ENCODE measurements at regions not wholly inside any gene's neighbourhood (a gene's known extent, or its start where the extent isn't known, plus 50 kb on each side); places are given as distances from the start of the nearest gene placed in this dataset.

- H3K36me3 Mint-ChIP-seq (ENCODE audit: low read depth): no peaks in the 10 kb centered on the region
- no peak for DNase-seq
- no peak overlapping the region for H3K27ac Mint-ChIP-seq
- POLR2A ChIA-PET: no interaction called here
- H3K4me3 Mint-ChIP-seq: no peak overlapping the region
- H3K9me3 Mint-ChIP-seq: no peaks in the 10 kb centered on the region
- CTCF ChIA-PET: no interaction called here
- no peaks in the 10 kb centered on the region for H3K4me1 Mint-ChIP-seq
- no peaks in the 10 kb centered on the region for H3K27me3 Mint-ChIP-seq
Observed at GRCh38 chr7:84688671-84689070, 494.1 kb upstream of the SEMA3A start.

- Mint-ChIP-seq H3K27ac (no peak overlapping the region), H3K4me1 (no peaks in the 10 kb centered on the region), H3K36me3 (ENCODE audit: low read depth) (no peaks in the 10 kb centered on the region), H3K27me3 (no peaks in the 10 kb centered on the region), H3K4me3 (no peak overlapping the region), H3K9me3 (no peaks in the 10 kb centered on the region)
- DNase-seq: no peak
- ChIA-PET POLR2A (no interaction called here), CTCF (no interaction called here)
Observed at GRCh38 chr7:84686373-84686772, 491.8 kb upstream of the SEMA3A start.

GRCh38 chr7:84684836-84685480, 490.4 kb upstream of the SEMA3A start:
- no peak overlapping the region for H3K27ac Mint-ChIP-seq
- no peaks in the 10 kb centered on the region for H3K4me1 Mint-ChIP-seq
- H3K27me3 Mint-ChIP-seq: no peaks in the 10 kb centered on the region
- no peak for DNase-seq
- no peaks in the 10 kb centered on the region for H3K36me3 Mint-ChIP-seq (ENCODE audit: low read depth)
- ChIA-PET CTCF (no interaction called here), POLR2A (no interaction called here)
- H3K9me3 Mint-ChIP-seq: no peaks in the 10 kb centered on the region
- H3K4me3 Mint-ChIP-seq: no peak overlapping the region

GRCh38 chr7:84682543-84682942, 488.0 kb upstream of the SEMA3A start:
- H3K27ac Mint-ChIP-seq: no peak overlapping the region
- H3K4me3 Mint-ChIP-seq: no peak overlapping the region
- H3K4me1 Mint-ChIP-seq: no peaks in the 10 kb centered on the region
- H3K36me3 Mint-ChIP-seq (ENCODE audit: low read depth): no peaks in the 10 kb centered on the region
- no peaks in the 10 kb centered on the region for H3K9me3 Mint-ChIP-seq
- no peak for DNase-seq
- POLR2A ChIA-PET: no interaction called here
- no peaks in the 10 kb centered on the region for H3K27me3 Mint-ChIP-seq
- CTCF ChIA-PET: no interaction called here

- ChIA-PET POLR2A (no interaction called here), CTCF (no interaction called here)
- Mint-ChIP-seq H3K9me3 (no peaks in the 10 kb centered on the region), H3K4me3 (no peak overlapping the region), H3K27me3 (no peaks in the 10 kb centered on the region), H3K4me1 (peaks cover 5% of the 10 kb centered on the region), H3K36me3 (ENCODE audit: low read depth) (no peaks in the 10 kb centered on the region), H3K27ac (no peak overlapping the region)
- DNase-seq: no peak
Observed at GRCh38 chr7:84678841-84679240, 484.3 kb upstream of the SEMA3A start.

- Mint-ChIP-seq H3K36me3 (ENCODE audit: low read depth) (no peaks in the 10 kb centered on the region), H3K27ac (no peak overlapping the region), H3K9me3 (no peaks in the 10 kb centered on the region), H3K27me3 (no peaks in the 10 kb centered on the region), H3K4me1 (peaks cover 5% of the 10 kb centered on the region), H3K4me3 (no peak overlapping the region)
- ChIA-PET CTCF (no interaction called here), POLR2A (no interaction called here)
- DNase-seq: no peak
Observed at GRCh38 chr7:84677117-84677732, 482.6 kb upstream of the SEMA3A start.

- CTCF ChIA-PET: no interaction called here
- H3K27ac Mint-ChIP-seq: no peak overlapping the region
- H3K36me3 Mint-ChIP-seq (ENCODE audit: low read depth): no peaks in the 10 kb centered on the region
- POLR2A ChIA-PET: no interaction called here
- no peaks in the 10 kb centered on the region for H3K9me3 Mint-ChIP-seq
- H3K4me1 Mint-ChIP-seq: peaks cover 5% of the 10 kb centered on the region
- no peak overlapping the region for H3K4me3 Mint-ChIP-seq
- no peaks in the 10 kb centered on the region for H3K27me3 Mint-ChIP-seq
- DNase-seq: no peak
Observed at GRCh38 chr7:84675633-84676034, 481.0 kb upstream of the SEMA3A start.

- H3K27ac Mint-ChIP-seq: no peak overlapping the region
- H3K4me3 Mint-ChIP-seq: no peak overlapping the region
- no peaks in the 10 kb centered on the region for H3K36me3 Mint-ChIP-seq (ENCODE audit: low read depth)
- POLR2A ChIA-PET: no interaction called here
- H3K9me3 Mint-ChIP-seq: no peaks in the 10 kb centered on the region
- no peaks in the 10 kb centered on the region for H3K27me3 Mint-ChIP-seq
- H3K4me1 Mint-ChIP-seq: peaks cover 5% of the 10 kb centered on the region
- DNase-seq: no peak
- CTCF ChIA-PET: no interaction called here
Observed at GRCh38 chr7:84674236-84674913, 479.8 kb upstream of the SEMA3A start.

- H3K27me3 Mint-ChIP-seq: no peaks in the 10 kb centered on the region
- no peaks in the 10 kb centered on the region for H3K36me3 Mint-ChIP-seq (ENCODE audit: low read depth)
- H3K4me3 Mint-ChIP-seq: no peak overlapping the region
- no peaks in the 10 kb centered on the region for H3K9me3 Mint-ChIP-seq
- POLR2A ChIA-PET: no interaction called here
- CTCF ChIA-PET: no interaction called here
- no peaks in the 10 kb centered on the region for H3K4me1 Mint-ChIP-seq
- DNase-seq: no peak
- no peak overlapping the region for H3K27ac Mint-ChIP-seq
Observed at GRCh38 chr7:84669177-84669732, 474.7 kb upstream of the SEMA3A start.

- ChIA-PET POLR2A (no interaction called here), CTCF (no interaction called here)
- Mint-ChIP-seq H3K27me3 (no peaks in the 10 kb centered on the region), H3K4me1 (no peaks in the 10 kb centered on the region), H3K27ac (no peak overlapping the region), H3K36me3 (ENCODE audit: low read depth) (no peaks in the 10 kb centered on the region), H3K9me3 (no peaks in the 10 kb centered on the region), H3K4me3 (no peak overlapping the region)
- no peak for DNase-seq
Observed at GRCh38 chr7:84668116-84668515, 473.5 kb upstream of the SEMA3A start.

- ChIA-PET POLR2A (no interaction called here), CTCF (no interaction called here)
- no peak overlapping the region for H3K4me3 Mint-ChIP-seq
- no peaks in the 10 kb centered on the region for H3K4me1 Mint-ChIP-seq
- no peaks in the 10 kb centered on the region for H3K36me3 Mint-ChIP-seq (ENCODE audit: low read depth)
- H3K27me3 Mint-ChIP-seq: no peaks in the 10 kb centered on the region
- no peaks in the 10 kb centered on the region for H3K9me3 Mint-ChIP-seq
- no peak for DNase-seq
- H3K27ac Mint-ChIP-seq: no peak overlapping the region
Observed at GRCh38 chr7:84666651-84667050, 472.1 kb upstream of the SEMA3A start.

GRCh38 chr7:84665339-84665738, 470.8 kb upstream of the SEMA3A start:
- H3K9me3 Mint-ChIP-seq: no peaks in the 10 kb centered on the region
- ChIA-PET CTCF (no interaction called here), POLR2A (no interaction called here)
- H3K27ac Mint-ChIP-seq: no peak overlapping the region
- no peaks in the 10 kb centered on the region for H3K27me3 Mint-ChIP-seq
- no peaks in the 10 kb centered on the region for H3K36me3 Mint-ChIP-seq (ENCODE audit: low read depth)
- no peaks in the 10 kb centered on the region for H3K4me1 Mint-ChIP-seq
- DNase-seq: no peak
- H3K4me3 Mint-ChIP-seq: no peak overlapping the region

- H3K9me3 Mint-ChIP-seq: no peaks in the 10 kb centered on the region
- H3K27me3 Mint-ChIP-seq: no peaks in the 10 kb centered on the region
- no peak for DNase-seq
- ChIA-PET CTCF (no interaction called here), POLR2A (no interaction called here)
- H3K27ac Mint-ChIP-seq: no peak overlapping the region
- H3K36me3 Mint-ChIP-seq (ENCODE audit: low read depth): no peaks in the 10 kb centered on the region
- no peaks in the 10 kb centered on the region for H3K4me1 Mint-ChIP-seq
- H3K4me3 Mint-ChIP-seq: no peak overlapping the region
Observed at GRCh38 chr7:84664626-84665025, 470.0 kb upstream of the SEMA3A start.

GRCh38 chr7:84663224-84663623, 468.6 kb upstream of the SEMA3A start:
- no peak overlapping the region for H3K4me3 Mint-ChIP-seq
- no peaks in the 10 kb centered on the region for H3K36me3 Mint-ChIP-seq (ENCODE audit: low read depth)
- ChIA-PET CTCF (no interaction called here), POLR2A (no interaction called here)
- no peaks in the 10 kb centered on the region for H3K4me1 Mint-ChIP-seq
- H3K9me3 Mint-ChIP-seq: no peaks in the 10 kb centered on the region
- H3K27ac Mint-ChIP-seq: no peak overlapping the region
- DNase-seq: no peak
- H3K27me3 Mint-ChIP-seq: no peaks in the 10 kb centered on the region

All from activated CD4-positive, alpha-beta memory T cell treated with anti-CD3 and anti-CD28 coated beads, Interleukin-2, amount 10 ng/mL, durations not matched to agents 7 days and 5 days (primary cell).